GM12878 (cell line): ENCODE measurements at regions not wholly inside any gene's neighbourhood (a gene's known extent, or its start where the extent isn't known, plus 50 kb on each side); places are given as distances from the start of the nearest gene placed in this dataset.

Source experiments
- ATAC-seq: fragments of 200-7000 bp; cut with Tn5 transposase; 3 replicates; pipeline ENCODE4 v1.9.1; 2020; ENCODE audit warnings: mild to moderate bottlenecking, moderate library complexity
- BruUV-seq: library from RNA; stranded (reverse); fragments of 400-500 nt; replicated peaks from 2 replicates; lab custom pipeline; 2021; lab: Mats Ljungman, UMichigan
- CTCF ChIA-PET: fragments of 300-600 bp; sonication (Branson Sonifier 250); formaldehyde crosslinking; extraction: SDS; loops from one replicate; lab custom pipeline; 2021; ENCODE audit warnings: inconsistent platforms; lab: Yijun Ruan, JAX
- POLR2A ChIA-PET: fragments of 350-600 bp; formaldehyde crosslinking; extraction: SDS; loops from one replicate; lab custom pipeline; 2021; ENCODE audit warnings: inconsistent platforms; lab: Charles Lee
- RAD21 ChIA-PET: fragments of 300-600 bp; sonication (Branson Sonifier 250); formaldehyde crosslinking; loops from one replicate; lab custom pipeline; 2023; ENCODE audit warnings: antibody characterized with exemption; ENCODE audit not compliant: unreplicated experiment; lab: Charles Lee
- SMC1A ChIA-PET: fragments of 300-600 bp; sonication (Branson Sonifier 250); formaldehyde crosslinking; loops from one replicate; lab custom pipeline; 2023; ENCODE audit not compliant: unreplicated experiment, uncharacterized antibody; lab: Charles Lee
- DNase-seq: peaks from one replicate; pipeline ENCODE4 v3.0.0-alpha.2; 2011; ENCODE audit warnings: low read depth, low spot score
- FAIRE-seq: peaks from 3 replicates; lab custom pipeline; 2011; peaks lifted over from hg19 to GRCh38; lab: Jason Lieb, UNC
- H2AFZ ChIP-seq: 2 replicates; pipeline ENCODE4 v1.6.0; 2011; ENCODE audit warnings: low read depth, low read length, control low read depth; ENCODE audit not compliant: control insufficient read depth
- H3K27ac ChIP-seq: 2 replicates; pipeline ENCODE4 v1.5.1; 2011; ENCODE audit warnings: control low read depth; ENCODE audit not compliant: control insufficient read depth, insufficient read depth
- H3K27me3 ChIP-seq, 2 experiments: replicated peaks in 1 of 2; 2 replicates each; pipeline versions ENCODE4 v1.6.0 to v1.6.1; 2011; ENCODE audit warnings: low read length in 1 of 2; ENCODE audit not compliant: control insufficient read depth in 2 of 2, insufficient read depth in 2 of 2
- H3K36me3 ChIP-seq, 2 experiments: 2 replicates each; pipeline ENCODE4 v1.5.1; 2011; ENCODE audit warnings: low read length in 1 of 2; ENCODE audit not compliant: control insufficient read depth in 2 of 2, insufficient read depth in 2 of 2
- H3K4me1 ChIP-seq: 2 replicates; pipeline ENCODE4 v1.6.1; 2011; ENCODE audit warnings: mild to moderate bottlenecking, low read length, moderate library complexity, mixed read lengths; ENCODE audit not compliant: control insufficient read depth, insufficient read depth
- H3K4me2 ChIP-seq: 2 replicates; pipeline ENCODE4 v1.6.0; 2011; ENCODE audit warnings: control low read depth; ENCODE audit not compliant: control insufficient read depth, insufficient read depth
- H3K4me3 ChIP-seq: fragments of 200-600 bp; sonication (generic); 2 replicates; pipeline ENCODE4 v1.5.1; 2016
- H3K79me2 ChIP-seq: 2 replicates; pipeline ENCODE4 v1.6.0; 2011; ENCODE audit warnings: low read length; ENCODE audit not compliant: control insufficient read depth, insufficient read depth
- H3K9ac ChIP-seq: 2 replicates; pipeline ENCODE4 v1.8.0; 2011; ENCODE audit warnings: low read length, control low read depth, mixed read lengths; ENCODE audit not compliant: control insufficient read depth, insufficient read depth
- H3K9me3 ChIP-seq: replicated peaks from 3 replicates; pipeline ENCODE4 v1.5.1; 2011; ENCODE audit warnings: mild to moderate bottlenecking, low read length; ENCODE audit not compliant: control insufficient read depth, insufficient read depth
- H4K20me1 ChIP-seq: 2 replicates; pipeline ENCODE4 v1.6.0; 2011; ENCODE audit not compliant: control insufficient read depth, insufficient read depth
- HSF1 ChIP-seq: fragments of 150-350 bp; IDR thresholded peaks from 2 replicates; pipeline ENCODE4 v1.6.1; 2014; ENCODE audit warnings: mild to moderate bottlenecking, low read depth, low read length
- USF2 ChIP-seq: IDR thresholded peaks from 2 replicates; pipeline ENCODE4 v1.6.1; 2011; ENCODE audit warnings: low read depth, low read length, improper control_type of control experiment, borderline replicate concordance
- ZBED1 ChIP-seq: IDR thresholded peaks from 2 replicates; pipeline ENCODE4 v1.6.1; 2016; ENCODE audit warnings: borderline replicate concordance
- WGBS: methylation state at CpG from one replicate; pipeline ENCODE4 v1.1.6; 2016; ENCODE audit warnings: low lambda C conversion rate; ENCODE audit not compliant: insufficient replicate concordance, insufficient coverage; ENCODE audit errors: missing lambda C conversion rate; 5-methylcytosine and 5-hydroxymethylcytosine counted together
- in situ Hi-C: fragments of 300-500 bp; cut with MboI; formaldehyde crosslinking; loops from 9 replicates; pipeline ENCODE4 v1.14.3; 2018; ENCODE audit warnings: mixed read lengths
- intact Hi-C: fragments of 100-400 bp; cut with micrococcal nuclease; formaldehyde crosslinking; loops from one replicate; pipeline ENCODE4 v1.14.2; 2022; ENCODE audit not compliant: unreplicated experiment

DNA sequence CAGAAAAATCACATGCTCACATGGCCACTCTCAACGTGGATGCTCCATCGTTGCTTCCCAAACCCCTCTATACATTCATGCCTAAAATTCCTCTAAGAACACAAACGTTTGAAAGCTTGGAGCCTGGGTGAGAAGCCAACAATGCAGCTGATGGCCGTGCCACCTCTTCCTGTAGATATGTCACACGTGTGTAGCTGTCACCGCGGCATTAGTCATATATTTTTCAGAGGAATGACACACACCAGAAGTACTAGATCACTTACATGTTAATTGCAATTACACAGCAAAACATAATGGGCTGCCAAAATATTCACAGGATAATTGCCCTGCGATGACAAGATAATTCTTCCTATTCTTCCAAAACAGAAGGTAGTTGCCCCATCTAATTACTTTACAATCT lies 112.7 kb upstream of the BACE2 start:
- no peak for TF ChIP-seq HSF1
- TF ChIP-seq ZBED1, result no peak
- TF ChIP-seq, all 136 proteins: peak for 0
- 31% methylated on average over 8 of the region's 8 CpGs for WGBS
- H3K4me2 ChIP-seq, result no peak overlapping the region
- H3K9me3 ChIP-seq, result no peaks in the 10 kb centered on the region; the same call in 2 of the 3 replicates
- no peaks in the 10 kb centered on the region for H3K36me3 ChIP-seq
- no peak overlapping the region for H3K4me3 ChIP-seq
- H3K79me2 ChIP-seq, result no peaks in the 10 kb centered on the region
- in situ Hi-C loops, result no loop called here
- ChIA-PET CTCF (no interaction called here), POLR2A (no interaction called here), SMC1A (no interaction called here), RAD21 (no interaction called here)
- H3K9ac ChIP-seq, result no peak overlapping the region
- H4K20me1 ChIP-seq, result no peaks in the 10 kb centered on the region
- H3K27me3 ChIP-seq, result no peaks in the 10 kb centered on the region
- BruUV-seq, result no TSS peak
- ATAC-seq (no peak), FAIRE-seq (no peak), DNase-seq (no peak)
- H3K4me1 ChIP-seq, result no peaks in the 10 kb centered on the region
- H2AFZ ChIP-seq, result no peak overlapping the region
- intact Hi-C loops, result no loop called here
- no peak overlapping the region for H3K27ac ChIP-seq

- DNase-seq (no peak), FAIRE-seq (no peak), ATAC-seq (no peak)
- H3K27me3 ChIP-seq, result no peaks in the 10 kb centered on the region
- SMC1A ChIA-PET, result no interaction called here
- H3K9me3 ChIP-seq, result no peaks in the 10 kb centered on the region; the same call in 2 of the 3 replicates
- in situ Hi-C loops, result no loop called here
- no peaks in the 10 kb centered on the region for H4K20me1 ChIP-seq
- 15% methylated on average over 6 of the region's 6 CpGs for WGBS
- no peaks in the 10 kb centered on the region for H3K36me3 ChIP-seq
- H2AFZ ChIP-seq, result no peak overlapping the region
- no peak overlapping the region for H3K9ac ChIP-seq
- CTCF ChIA-PET, result no interaction called here
- no peak overlapping the region for H3K4me2 ChIP-seq
- POLR2A ChIA-PET, result interaction anchor here (0.6 kb wide), 1 partner anchor 953 kb away, joined by 3 read pairs; no protein-coding TSS in a partner anchor
- H3K79me2 ChIP-seq, result no peaks in the 10 kb centered on the region
- intact Hi-C loops, result no loop called here
- no peak for TF ChIP-seq USF2
- no TSS peak for BruUV-seq
- H3K27ac ChIP-seq, result no peak overlapping the region
- no peaks in the 10 kb centered on the region for H3K4me1 ChIP-seq
- no peak overlapping the region for H3K4me3 ChIP-seq
- RAD21 ChIA-PET, result no interaction called here
Observed at GRCh38 chr21:41059871-41060270, 108.1 kb upstream of the BACE2 start.
